Panc1 (cell line): ENCODE measurements at regions not wholly inside any gene's neighbourhood (a gene's known extent, or its start where the extent isn't known, plus 50 kb on each side); places are given as distances from the start of the nearest gene placed in this dataset.

ENCODE experiments used
- ATAC-seq: fragments of 200-7000 bp; cut with Tn5 transposase; 2 replicates; pipeline ENCODE4 v1.9.1; 2020; ENCODE audit warnings: mild to moderate bottlenecking, moderate library complexity
- BruUV-seq: library from RNA; stranded (reverse); fragments of 400-500 nt; replicated peaks from 2 replicates; lab custom pipeline; 2021; lab: Mats Ljungman, UMichigan
- CTCF ChIA-PET: fragments of 300-600 bp; sonication (Branson Sonifier 250); formaldehyde crosslinking; loops from one replicate; lab custom pipeline; 2022; ENCODE audit warnings: antibody characterized with exemption; lab: Charles Lee
- POLR2A ChIA-PET: fragments of 300-600 bp; sonication (Branson Sonifier 250); formaldehyde crosslinking; loops from one replicate; lab custom pipeline; 2022; ENCODE audit warnings: antibody characterized with exemption; lab: Charles Lee
- DNase-seq: peaks from one replicate; pipeline ENCODE4 v3.0.0-alpha.2; 2010; ENCODE audit warnings: low read depth, low spot score
- H3K27ac ChIP-seq: 2 replicates; pipeline ENCODE4 v1.5.1; 2011; ENCODE audit warnings: mild to moderate bottlenecking, low read length, inconsistent platforms
- H3K27me3 ChIP-seq: fragments of 200-500 bp; sonication (Bioruptor generic); 2 replicates; pipeline ENCODE4 v1.6.0; 2014; ENCODE audit warnings: low read length, inconsistent platforms; ENCODE audit not compliant: control insufficient read depth, insufficient read depth
- H3K36me3 ChIP-seq: fragments of 200-500 bp; sonication (Bioruptor generic); 2 replicates; pipeline ENCODE4 v1.5.1; 2014; ENCODE audit warnings: inconsistent platforms, mild to moderate bottlenecking, low read length, moderate library complexity; ENCODE audit not compliant: control insufficient read depth, insufficient read depth
- H3K4me1 ChIP-seq: 2 replicates; pipeline ENCODE4 v1.5.1; 2011; ENCODE audit warnings: inconsistent platforms, mild to moderate bottlenecking, low read length, moderate library complexity; ENCODE audit not compliant: control insufficient read depth, insufficient read depth
- H3K4me3 ChIP-seq, 2 experiments: 2 replicates each; pipeline ENCODE4 v1.5.1; 2011 to 2012; ENCODE audit warnings: low read depth in 2 of 2, low read length in 2 of 2, mild to moderate bottlenecking in 2 of 2, inconsistent platforms in 1 of 2, moderate library complexity in 1 of 2
- H3K9me3 ChIP-seq: fragments of 200-500 bp; sonication (Bioruptor generic); 2 replicates; pipeline ENCODE4 v1.5.1; 2014; ENCODE audit warnings: low read depth, mild to moderate bottlenecking, inconsistent platforms, low read length, moderate library complexity; ENCODE audit not compliant: control insufficient read depth, insufficient read depth
- POLR2AphosphoS5 ChIP-seq: IDR thresholded peaks from 2 replicates; pipeline ENCODE4 v1.6.1; 2012; ENCODE audit warnings: mild to moderate bottlenecking, low read depth, low read length, moderate library complexity
- SIN3A ChIP-seq: IDR thresholded peaks from 2 replicates; pipeline ENCODE4 v1.6.1; 2012; ENCODE audit warnings: low read depth, mild to moderate bottlenecking, low read length, moderate library complexity, borderline replicate concordance; ENCODE audit not compliant: insufficient read depth
- TCF7L2 ChIP-seq: IDR thresholded peaks from 2 replicates; pipeline ENCODE4 v1.6.1; 2011; ENCODE audit warnings: mild to moderate bottlenecking, low read depth, low read length, inconsistent platforms
- in situ Hi-C: cut with HindIII; loops from 2 replicates; pipeline ENCODE4 v1.10.0; 2016; ENCODE audit warnings: low sequenced_read_pairs, low pct_unique_long_range_greater_than_20kb
- intact Hi-C: fragments of 100-400 bp; cut with micrococcal nuclease; formaldehyde crosslinking; loops from one replicate; pipeline ENCODE4 v1.10.0; 2022; ENCODE audit not compliant: unreplicated experiment
- TF ChIP-seq, protein P1 (sequence below), 2 experiments: IDR thresholded peaks; 2 replicates each; pipeline ENCODE4 v1.6.1; 2011 to 2012; ENCODE audit warnings: low read depth in 2 of 2, control low read depth in 1 of 2, low read length in 1 of 2, mild to moderate bottlenecking in 1 of 2, moderate library complexity in 1 of 2; ENCODE audit not compliant: insufficient read depth in 1 of 2
- TF ChIP-seq, protein P2 (sequence below): fragments of 450-650 bp; IDR thresholded peaks from 2 replicates; pipeline ENCODE4 v1.5.1; 2017; ENCODE audit warnings: mild to moderate bottlenecking

DNA sequence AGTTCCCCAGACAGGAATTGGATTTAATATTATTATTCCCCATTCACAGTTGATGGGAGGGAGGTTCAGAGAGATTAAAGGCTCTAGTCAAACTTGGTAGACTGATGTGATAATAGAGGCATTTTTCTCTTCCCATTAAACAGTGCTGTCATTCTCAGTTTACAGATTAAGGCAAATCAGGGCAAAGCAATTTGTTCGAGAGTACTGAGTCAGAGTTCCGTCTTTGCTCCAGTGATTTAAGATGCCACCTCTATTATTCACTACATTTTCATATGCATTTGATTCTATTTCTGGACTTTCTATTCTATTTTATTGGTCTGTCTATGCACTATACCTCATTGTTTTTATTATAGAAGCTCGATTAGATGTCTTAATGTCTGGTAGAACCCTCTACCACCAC is 201.0 kb upstream of the RAI14 start:
- TF ChIP-seq TCF7L2 (no peak), POLR2AphosphoS5 (no peak), SIN3A (no peak)
- TF ChIP-seq, protein P1, sequence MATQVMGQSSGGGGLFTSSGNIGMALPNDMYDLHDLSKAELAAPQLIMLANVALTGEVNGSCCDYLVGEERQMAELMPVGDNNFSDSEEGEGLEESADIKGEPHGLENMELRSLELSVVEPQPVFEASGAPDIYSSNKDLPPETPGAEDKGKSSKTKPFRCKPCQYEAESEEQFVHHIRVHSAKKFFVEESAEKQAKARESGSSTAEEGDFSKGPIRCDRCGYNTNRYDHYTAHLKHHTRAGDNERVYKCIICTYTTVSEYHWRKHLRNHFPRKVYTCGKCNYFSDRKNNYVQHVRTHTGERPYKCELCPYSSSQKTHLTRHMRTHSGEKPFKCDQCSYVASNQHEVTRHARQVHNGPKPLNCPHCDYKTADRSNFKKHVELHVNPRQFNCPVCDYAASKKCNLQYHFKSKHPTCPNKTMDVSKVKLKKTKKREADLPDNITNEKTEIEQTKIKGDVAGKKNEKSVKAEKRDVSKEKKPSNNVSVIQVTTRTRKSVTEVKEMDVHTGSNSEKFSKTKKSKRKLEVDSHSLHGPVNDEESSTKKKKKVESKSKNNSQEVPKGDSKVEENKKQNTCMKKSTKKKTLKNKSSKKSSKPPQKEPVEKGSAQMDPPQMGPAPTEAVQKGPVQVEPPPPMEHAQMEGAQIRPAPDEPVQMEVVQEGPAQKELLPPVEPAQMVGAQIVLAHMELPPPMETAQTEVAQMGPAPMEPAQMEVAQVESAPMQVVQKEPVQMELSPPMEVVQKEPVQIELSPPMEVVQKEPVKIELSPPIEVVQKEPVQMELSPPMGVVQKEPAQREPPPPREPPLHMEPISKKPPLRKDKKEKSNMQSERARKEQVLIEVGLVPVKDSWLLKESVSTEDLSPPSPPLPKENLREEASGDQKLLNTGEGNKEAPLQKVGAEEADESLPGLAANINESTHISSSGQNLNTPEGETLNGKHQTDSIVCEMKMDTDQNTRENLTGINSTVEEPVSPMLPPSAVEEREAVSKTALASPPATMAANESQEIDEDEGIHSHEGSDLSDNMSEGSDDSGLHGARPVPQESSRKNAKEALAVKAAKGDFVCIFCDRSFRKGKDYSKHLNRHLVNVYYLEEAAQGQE (IDR thresholded peaks at IDR 0.05; ENCODE audit: insufficient read depth in 1 of 2, low read depth in 2 of 2, low read length in 1 of 2): no peak
- TF ChIP-seq, protein P2, sequence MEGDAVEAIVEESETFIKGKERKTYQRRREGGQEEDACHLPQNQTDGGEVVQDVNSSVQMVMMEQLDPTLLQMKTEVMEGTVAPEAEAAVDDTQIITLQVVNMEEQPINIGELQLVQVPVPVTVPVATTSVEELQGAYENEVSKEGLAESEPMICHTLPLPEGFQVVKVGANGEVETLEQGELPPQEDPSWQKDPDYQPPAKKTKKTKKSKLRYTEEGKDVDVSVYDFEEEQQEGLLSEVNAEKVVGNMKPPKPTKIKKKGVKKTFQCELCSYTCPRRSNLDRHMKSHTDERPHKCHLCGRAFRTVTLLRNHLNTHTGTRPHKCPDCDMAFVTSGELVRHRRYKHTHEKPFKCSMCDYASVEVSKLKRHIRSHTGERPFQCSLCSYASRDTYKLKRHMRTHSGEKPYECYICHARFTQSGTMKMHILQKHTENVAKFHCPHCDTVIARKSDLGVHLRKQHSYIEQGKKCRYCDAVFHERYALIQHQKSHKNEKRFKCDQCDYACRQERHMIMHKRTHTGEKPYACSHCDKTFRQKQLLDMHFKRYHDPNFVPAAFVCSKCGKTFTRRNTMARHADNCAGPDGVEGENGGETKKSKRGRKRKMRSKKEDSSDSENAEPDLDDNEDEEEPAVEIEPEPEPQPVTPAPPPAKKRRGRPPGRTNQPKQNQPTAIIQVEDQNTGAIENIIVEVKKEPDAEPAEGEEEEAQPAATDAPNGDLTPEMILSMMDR: no peak
- H3K27ac ChIP-seq: no peak overlapping the region
- intact Hi-C loops (no loop called here), in situ Hi-C loops (no loop called here)
- no peak for ATAC-seq
- peaks cover 18% of the 10 kb centered on the region; the same call in 1 of the 2 replicates for H3K9me3 ChIP-seq
- no peaks in the 10 kb centered on the region for H3K4me1 ChIP-seq
- no peaks in the 10 kb centered on the region for H3K27me3 ChIP-seq
- CTCF ChIA-PET: interaction anchor here (0.5 kb wide), 1 partner anchor 10 kb away, joined by 3 read pairs; no protein-coding TSS in a partner anchor
- DNase-seq: no peak
- BruUV-seq: no TSS peak
- H3K4me3 ChIP-seq: no peak overlapping the region
- POLR2A ChIA-PET: no interaction called here
- no peaks in the 10 kb centered on the region for H3K36me3 ChIP-seq

DNA sequence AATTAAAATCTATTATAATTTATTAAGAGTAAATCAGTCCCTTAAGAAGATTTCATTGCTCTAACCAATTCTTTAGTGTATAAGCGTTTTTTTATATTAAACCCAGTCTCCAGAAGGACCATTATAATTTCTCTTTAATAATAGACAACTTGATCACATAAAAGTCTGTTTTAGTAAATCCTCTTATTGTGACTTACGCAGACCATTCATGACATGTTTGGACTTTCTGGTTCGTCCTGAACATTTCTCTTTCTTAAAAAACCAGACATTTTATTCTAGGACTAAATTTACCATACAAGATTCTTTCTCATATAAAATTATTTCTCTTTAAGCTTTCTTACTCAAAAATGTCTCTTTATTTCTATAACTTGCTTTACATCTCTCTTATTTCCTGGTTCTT is 196.2 kb upstream of the RAI14 start:
- no peaks in the 10 kb centered on the region for H3K4me1 ChIP-seq
- H3K27ac ChIP-seq: no peak overlapping the region
- peaks cover 31% of the 10 kb centered on the region; the same call in 1 of the 2 replicates for H3K9me3 ChIP-seq
- H3K27me3 ChIP-seq: no peaks in the 10 kb centered on the region
- intact Hi-C loops (no loop called here), in situ Hi-C loops (no loop called here)
- no peak overlapping the region for H3K4me3 ChIP-seq
- DNase-seq (no peak), ATAC-seq (no peak)
- POLR2A ChIA-PET: no interaction called here
- no peaks in the 10 kb centered on the region for H3K36me3 ChIP-seq
- TF ChIP-seq, protein P1 (IDR thresholded peaks at IDR 0.05; ENCODE audit: insufficient read depth in 1 of 2, low read depth in 2 of 2, low read length in 1 of 2): no peak
- TF ChIP-seq, protein P2: no peak
- TF ChIP-seq POLR2AphosphoS5: no peak
- no peak for TF ChIP-seq SIN3A
- TF ChIP-seq TCF7L2: no peak
- CTCF ChIA-PET: no interaction called here
- no TSS peak for BruUV-seq
